GM21423 (cell line): ENCODE measurements at regions not wholly inside any gene's neighbourhood (a gene's known extent, or its start where the extent isn't known, plus 50 kb on each side); places are given as distances from the start of the nearest gene placed in this dataset.

Experiments used
- ATAC-seq: cut with Tn5 transposase; IDR thresholded peaks from one replicate; pipeline ENCODE4 v1.9.1; 2021; ENCODE audit warnings: mild to moderate bottlenecking, moderate library complexity; ENCODE audit not compliant: unreplicated experiment

DNA sequence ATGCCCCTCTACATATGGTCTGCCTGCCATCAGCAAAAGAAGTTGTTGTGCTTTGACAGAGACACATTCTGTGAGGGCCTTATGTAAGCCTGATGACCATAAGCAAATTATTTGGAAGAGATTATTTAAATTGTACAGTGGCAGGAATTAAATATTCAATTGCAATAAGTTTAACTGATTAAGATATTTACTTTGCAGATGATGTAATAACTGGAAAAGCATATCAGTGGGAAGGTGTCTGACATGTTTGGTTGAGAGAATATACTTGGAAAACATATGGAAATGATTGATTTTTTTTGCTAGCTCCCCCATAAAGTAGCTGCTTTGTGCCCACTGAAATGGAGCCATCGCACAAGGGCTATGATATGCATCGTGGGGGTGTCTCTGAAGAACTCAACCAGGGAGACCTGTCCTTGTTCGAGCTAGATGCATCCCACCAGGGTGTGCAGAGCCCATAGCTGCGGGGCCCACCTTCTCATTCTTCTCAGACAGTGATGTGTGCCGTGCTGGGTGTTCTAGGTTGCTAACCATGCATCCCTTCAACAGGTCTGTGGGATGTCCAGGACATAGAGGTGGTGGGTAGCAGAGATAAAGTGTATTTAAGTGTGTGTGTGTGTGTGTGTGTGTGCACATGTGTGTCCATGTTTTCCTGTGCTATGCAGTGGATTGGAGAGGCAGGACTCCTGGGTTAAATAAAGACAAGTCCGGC is 90.4 kb upstream of the PARD3B start:
- no peak for ATAC-seq

DNA sequence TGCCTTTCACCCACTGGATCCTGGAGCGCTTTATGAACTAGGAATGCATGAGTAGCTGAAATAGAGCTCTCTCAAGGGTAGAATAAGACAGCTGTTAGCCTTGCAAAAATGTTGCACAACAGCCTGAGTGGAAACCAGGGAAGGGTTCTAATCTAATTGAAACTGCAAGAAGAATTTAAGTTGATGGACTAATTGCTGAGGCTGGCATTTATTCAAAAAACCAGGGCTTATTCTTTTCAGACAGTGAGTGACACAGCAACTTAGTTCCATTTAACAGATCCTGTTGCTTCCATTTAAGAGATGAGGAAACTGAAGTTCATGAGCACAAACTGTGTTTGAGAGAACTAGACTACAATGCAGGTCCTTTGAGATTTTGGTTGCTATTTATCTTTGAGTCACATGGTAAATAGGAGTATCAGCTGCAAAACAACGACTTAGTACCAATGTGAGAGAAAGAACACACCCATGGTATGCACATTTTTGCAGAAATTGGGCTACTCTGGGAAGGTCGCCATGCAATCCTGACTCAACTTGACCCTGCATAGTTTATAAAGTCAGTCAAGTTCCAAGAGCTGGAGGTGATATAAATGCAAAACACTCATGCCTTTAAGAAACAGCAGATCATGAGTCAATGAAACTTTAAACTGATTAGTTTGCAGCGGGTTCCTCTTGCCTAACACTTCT is 76.4 kb upstream of the PARD3B start:
- no peak for ATAC-seq

GRCh38 chr2:204470178-204470620 is 75.1 kb upstream of the PARD3B start:
- ATAC-seq = no peak

DNA sequence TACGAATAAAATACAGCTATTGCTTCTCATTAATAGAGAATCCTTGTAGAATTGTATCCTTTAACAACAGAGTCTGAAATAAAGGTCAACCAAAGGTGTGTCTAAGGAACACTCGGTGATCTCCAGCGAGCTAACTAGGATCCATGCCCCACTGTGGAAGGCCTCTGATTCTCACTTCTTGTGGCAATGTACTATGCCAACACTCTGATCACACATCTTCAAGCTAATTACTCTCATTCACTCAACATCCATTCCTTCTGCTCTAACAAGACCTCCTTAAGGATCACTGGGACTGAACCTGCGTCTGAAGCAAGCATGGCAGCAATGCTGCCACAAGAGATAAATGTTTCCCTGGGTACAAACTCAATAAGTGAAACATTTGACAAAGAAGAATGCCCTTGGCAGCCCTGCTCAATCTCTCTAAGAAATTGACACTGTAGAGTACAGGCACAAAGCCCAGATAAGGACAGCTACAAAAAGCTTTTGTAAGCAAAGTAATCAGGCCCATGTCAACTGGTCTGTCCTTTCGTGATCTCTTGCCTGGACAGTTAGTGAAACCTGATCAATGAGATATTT is 74.6 kb upstream of the PARD3B start:
- no peak for ATAC-seq

DNA sequence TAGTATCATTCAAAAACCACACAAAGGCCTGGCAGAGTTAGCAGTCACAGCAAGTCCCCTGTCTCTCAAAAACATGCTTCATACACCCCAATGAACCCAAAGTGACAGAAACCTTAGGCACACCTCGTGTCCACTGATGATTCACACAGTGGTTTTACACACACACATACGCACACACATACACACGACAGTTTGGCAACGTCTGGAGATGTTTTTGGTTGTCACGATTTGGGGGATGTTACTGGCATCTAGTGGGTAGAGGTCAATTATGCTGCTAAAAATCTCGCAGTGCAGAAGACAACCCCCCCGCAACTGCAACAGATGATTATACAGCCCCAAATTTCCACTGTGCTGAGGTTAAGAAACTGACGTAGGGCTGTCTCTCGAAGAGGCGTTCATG is 72.9 kb upstream of the PARD3B start:
- no peak for ATAC-seq

GRCh38 chr2:204473224-204473623 is 72.1 kb upstream of the PARD3B start:
- ATAC-seq = no peak

DNA sequence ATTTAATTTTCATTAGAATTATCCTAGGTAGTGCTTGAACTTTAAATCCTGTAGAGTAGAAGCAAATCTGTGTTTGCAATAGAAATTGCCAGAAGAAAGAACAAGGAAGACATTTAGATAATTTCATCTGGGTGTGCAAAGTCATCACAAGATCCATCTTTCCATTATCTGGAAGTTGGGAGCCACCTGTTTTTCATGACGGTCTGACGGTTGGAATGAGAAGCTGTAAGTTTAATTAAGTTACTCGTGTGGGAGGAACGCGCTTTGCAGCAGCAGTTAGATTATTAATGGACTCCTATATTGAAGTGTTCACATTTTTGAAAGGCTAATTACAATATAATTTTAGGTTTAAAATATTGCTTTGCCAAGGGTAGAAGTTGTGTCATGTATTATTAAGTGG is 69.9 kb upstream of the PARD3B start:
- no peak for ATAC-seq

DNA sequence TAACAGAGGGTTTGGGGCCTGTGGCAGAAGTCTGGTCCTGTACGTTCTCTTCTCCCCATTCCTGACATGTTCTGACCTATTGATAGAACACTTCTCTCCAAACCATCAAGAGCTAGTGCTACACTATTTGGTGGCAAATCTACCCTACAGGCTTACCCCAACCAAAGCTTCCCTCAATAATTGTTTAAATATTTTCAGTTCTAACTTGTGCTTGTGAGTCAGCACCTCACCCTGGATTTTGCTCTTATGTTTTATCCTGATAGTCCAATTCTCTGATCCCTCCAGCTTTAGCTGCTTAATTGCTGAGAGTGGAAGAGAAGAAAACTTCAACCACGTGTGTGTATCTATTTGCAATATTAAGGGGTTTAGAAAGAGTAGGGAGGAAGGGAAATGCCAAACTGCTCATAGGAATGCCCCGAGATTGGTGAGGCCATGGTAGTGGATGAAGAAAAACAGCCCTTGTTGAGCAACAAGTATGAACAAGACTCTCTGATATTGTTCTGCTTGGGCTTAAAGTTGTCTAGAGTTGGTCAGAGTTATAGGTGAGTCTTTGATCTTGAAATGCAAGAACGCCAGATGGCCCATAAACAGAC is 67.8 kb upstream of the PARD3B start:
- ATAC-seq = no peak

DNA sequence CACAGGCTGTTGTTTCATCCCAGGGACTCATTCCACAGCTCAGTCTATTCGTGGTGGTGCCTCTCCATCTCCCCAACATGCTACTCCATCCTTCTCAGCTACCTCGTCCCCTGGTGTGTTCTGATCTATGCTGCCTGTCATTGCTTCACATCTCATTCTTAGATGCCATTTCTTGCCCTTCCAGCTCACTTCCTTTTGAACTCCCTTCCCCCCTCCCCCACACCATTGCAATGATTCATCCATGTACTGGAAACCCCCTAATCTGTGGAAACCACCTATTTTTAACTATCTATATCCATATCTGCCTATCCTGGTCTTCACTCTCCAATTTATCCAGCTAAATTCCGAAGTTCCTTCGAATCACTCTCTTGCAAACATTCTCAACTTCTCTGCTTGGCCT is 65.7 kb upstream of the PARD3B start:
- no peak for ATAC-seq

DNA sequence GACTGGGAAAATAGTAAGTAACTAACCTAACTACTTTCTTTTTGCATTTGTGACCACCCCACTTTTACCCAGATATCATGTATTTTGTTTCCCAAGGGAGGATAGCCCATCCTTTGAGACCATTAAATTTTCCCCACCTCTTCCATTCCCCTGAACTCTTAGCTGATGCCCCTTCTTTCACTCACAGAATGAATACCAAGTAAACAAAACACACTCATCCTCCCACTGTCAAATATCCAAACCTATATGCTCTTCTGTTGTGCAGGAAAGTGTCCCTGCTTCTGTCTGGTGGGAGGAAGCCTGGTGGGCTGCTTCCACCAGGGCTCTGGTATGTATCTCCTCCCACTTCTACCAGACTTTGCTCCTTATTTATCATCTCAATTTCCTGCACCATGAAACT is 64.6 kb upstream of the PARD3B start:
- no peak for ATAC-seq

DNA sequence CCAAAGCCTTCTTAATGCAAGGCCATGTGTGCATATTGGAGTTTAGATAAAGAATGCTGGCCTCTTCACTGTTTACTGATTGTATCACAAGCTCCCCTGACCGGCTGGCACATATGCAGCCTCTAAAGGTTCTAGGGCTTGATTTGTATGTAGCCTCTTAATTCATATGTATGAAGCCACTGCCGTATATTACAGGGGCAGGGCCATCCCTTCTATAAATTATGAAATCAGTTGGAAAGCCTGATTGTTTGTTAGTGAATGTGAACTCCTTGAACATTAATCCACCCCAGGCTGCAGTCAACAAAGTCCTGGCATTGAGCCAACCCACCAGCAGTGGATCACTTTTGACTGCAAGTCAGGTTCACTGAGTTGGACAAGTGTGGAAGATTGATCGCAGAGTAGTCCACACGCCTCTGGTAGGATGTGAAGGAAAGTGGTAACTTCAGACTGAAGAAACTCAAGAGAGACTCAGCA is 61.6 kb upstream of the PARD3B start:
- no peak for ATAC-seq

GRCh38 chr2:204486321-204486720 is 59.0 kb upstream of the PARD3B start:
- ATAC-seq = no peak

GRCh38 chr2:204486805-204487204 is 58.5 kb upstream of the PARD3B start:
- no peak for ATAC-seq

GRCh38 chr2:204487447-204488229 is 57.6 kb upstream of the PARD3B start:
- ATAC-seq = no peak

GRCh38 chr2:204491528-204491927 is 53.7 kb upstream of the PARD3B start:
- no peak for ATAC-seq

GRCh38 chr2:204492417-204492816 is 52.9 kb upstream of the PARD3B start:
- no peak for ATAC-seq

GRCh38 chr2:204494681-204495080 is 50.6 kb upstream of the PARD3B start:
- ATAC-seq = no peak

DNA sequence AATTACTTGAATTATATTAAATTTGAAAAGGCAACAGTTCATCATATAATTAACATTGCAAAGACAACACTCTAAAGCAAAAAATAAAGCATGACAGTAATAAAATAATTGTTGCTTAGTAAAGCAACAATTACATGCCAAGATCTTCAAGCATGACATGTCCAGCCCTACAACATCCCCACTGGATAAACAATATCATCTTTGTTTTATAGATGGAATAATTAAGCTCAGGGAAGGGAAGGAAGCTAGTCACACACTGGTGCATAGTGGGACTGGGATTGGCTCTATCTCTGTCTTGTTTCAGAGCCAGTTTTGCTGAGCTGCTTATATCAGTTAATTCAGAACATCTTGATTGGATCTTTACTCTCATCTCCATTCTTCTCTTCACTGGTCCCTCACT is 49.9 kb upstream of the PARD3B start:
- no peak for ATAC-seq
